AG04449 (cell line): ENCODE measurements at regions not wholly inside any gene's neighbourhood (a gene's known extent, or its start where the extent isn't known, plus 50 kb on each side); places are given as distances from the start of the nearest gene placed in this dataset.

Source experiments
- CTCF ChIA-PET: fragments of 350-600 bp; formaldehyde crosslinking; extraction: SDS; loops from one replicate; lab custom pipeline; 2021; ENCODE audit warnings: antibody characterized with exemption; lab: Yijun Ruan, JAX
- POLR2A ChIA-PET: fragments of 400-600, 350-600 bp; formaldehyde crosslinking; extraction: SDS; loops from one replicate; lab custom pipeline; 2020; ENCODE audit warnings: antibody characterized with exemption, inconsistent platforms; lab: Yijun Ruan, JAX
- DNase-seq: peaks from one replicate; pipeline ENCODE4 v3.0.0-alpha.2; 2010; ENCODE audit warnings: low read depth, low spot score
- H3K4me3 ChIP-seq: 2 replicates; pipeline ENCODE4 v1.5.1; 2011; ENCODE audit warnings: low read depth, mild to moderate bottlenecking, control low read depth, low read length
- CTCF ChIP-seq: IDR thresholded peaks from one replicate; pipeline ENCODE4 v1.5.1; 2011; ENCODE audit warnings: mild to moderate bottlenecking, moderate library complexity, low read length, control low read depth, inconsistent platforms; ENCODE audit not compliant: insufficient read depth; ENCODE audit errors: missing control alignments

- TF ChIP-seq CTCF = no peak
- no peak for DNase-seq
- H3K4me3 ChIP-seq = no peak overlapping the region
- POLR2A ChIA-PET = no interaction called here
- CTCF ChIA-PET = no interaction called here
Observed at GRCh38 chr13:90547272-90547790, 800.2 kb upstream of the MIR17HG start.

- CTCF ChIA-PET = no interaction called here
- no peak overlapping the region for H3K4me3 ChIP-seq
- POLR2A ChIA-PET = no interaction called here
- no peak for TF ChIP-seq CTCF
- no peak for DNase-seq
Observed at GRCh38 chr13:90551253-90551652, 796.2 kb upstream of the MIR17HG start.

- no peak for TF ChIP-seq CTCF
- no peak overlapping the region for H3K4me3 ChIP-seq
- no peak for DNase-seq
- ChIA-PET POLR2A (no interaction called here), CTCF (no interaction called here)
Observed at GRCh38 chr13:90552702-90553101, 794.8 kb upstream of the MIR17HG start.

- ChIA-PET POLR2A (no interaction called here), CTCF (no interaction called here)
- no peak overlapping the region for H3K4me3 ChIP-seq
- no peak for TF ChIP-seq CTCF
- no peak for DNase-seq
Observed at GRCh38 chr13:90553159-90553558, 794.3 kb upstream of the MIR17HG start.

DNA sequence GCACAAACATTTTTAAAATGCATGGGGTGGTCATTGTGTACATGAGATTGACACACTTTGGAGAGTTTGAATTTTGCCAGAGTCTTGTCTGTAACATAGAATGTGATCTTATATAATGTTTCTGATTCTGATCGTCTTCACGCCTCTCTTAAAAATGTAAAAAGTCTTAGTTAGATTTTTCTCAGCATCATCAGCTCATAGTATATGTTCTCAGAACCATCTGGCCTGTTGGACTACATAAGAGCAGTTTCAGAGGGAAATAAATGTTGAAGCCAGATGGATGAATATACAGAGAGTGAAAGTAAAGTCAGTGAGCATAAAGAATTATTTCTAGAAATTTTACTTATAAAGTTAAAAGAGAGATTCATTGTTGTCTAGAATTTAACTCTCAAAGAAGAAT lies 789.9 kb upstream of the MIR17HG start:
- no peak for DNase-seq
- no peak overlapping the region for H3K4me3 ChIP-seq
- no peak for TF ChIP-seq CTCF
- ChIA-PET POLR2A (no interaction called here), CTCF (no interaction called here)

DNA sequence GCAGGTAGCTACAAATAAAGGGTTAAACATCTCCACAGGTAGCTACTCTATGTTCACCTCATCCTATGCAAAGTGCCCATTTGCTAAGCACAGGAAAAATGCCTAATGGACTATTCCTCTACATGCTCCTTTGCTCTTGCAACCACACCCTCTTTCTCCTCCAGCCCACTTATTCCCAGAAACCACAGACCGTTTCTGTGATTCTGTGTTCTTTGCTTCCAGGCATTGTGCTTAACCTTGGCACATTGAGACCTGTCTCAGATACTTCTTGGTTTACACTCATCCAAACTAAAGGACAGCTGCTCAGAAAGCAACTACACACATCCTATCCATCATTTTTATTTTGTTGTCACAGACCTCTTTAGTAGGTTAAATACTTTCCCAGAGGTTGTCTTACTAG lies 785.0 kb upstream of the MIR17HG start:
- TF ChIP-seq CTCF = no peak
- no peak overlapping the region for H3K4me3 ChIP-seq
- POLR2A ChIA-PET = no interaction called here
- DNase-seq = no peak
- CTCF ChIA-PET = no interaction called here
